ENCODE measurements at regions not wholly inside any gene's neighbourhood (a gene's known extent, or its start where the extent isn't known, plus 50 kb on each side); places are given as distances from the start of the nearest gene placed in this dataset.

GRCh38 chr2:46814160-46814961 lies 101.2 kb downstream of the MCFD2 start:
- Histone ChIP-seq H3K27me3 (ENCODE audit: control insufficient read depth, insufficient read depth, low read length) (no peaks in the 10 kb centered on the region), H3K27ac (peak overlapping the region; percentile 74), H3K4me2 (ENCODE audit: low read length) (no peak overlapping the region), H3K9me3 (ENCODE audit: control insufficient read depth, low read length) (no peaks in the 10 kb centered on the region), H3K79me2 (no peaks in the 10 kb centered on the region), H2AFZ (no peak overlapping the region), H3K4me3 (ENCODE audit: low read depth, low read length) (no peak overlapping the region), H3K4me1 (no peaks in the 10 kb centered on the region), H3K36me3 (ENCODE audit: control insufficient read depth, insufficient read depth, low read length) (no peaks in the 10 kb centered on the region), H3K9ac (no peak overlapping the region)
- TF ChIP-seq CTCF (IDR thresholded peaks at IDR 0.05) = no peak

- no peak overlapping the region for H2AFZ ChIP-seq
- no peak overlapping the region for H3K4me2 ChIP-seq (ENCODE audit: low read length)
- TF ChIP-seq CTCF (IDR thresholded peaks at IDR 0.05) = no peak
- no peaks in the 10 kb centered on the region for H3K36me3 ChIP-seq (ENCODE audit: control insufficient read depth, insufficient read depth, low read length)
- no peak overlapping the region for H3K27ac ChIP-seq
- H3K27me3 ChIP-seq (ENCODE audit: control insufficient read depth, insufficient read depth, low read length) = no peaks in the 10 kb centered on the region
- H3K79me2 ChIP-seq = no peaks in the 10 kb centered on the region
- H3K9ac ChIP-seq = no peak overlapping the region
- no peak overlapping the region for H3K4me3 ChIP-seq (ENCODE audit: low read depth, low read length)
- H3K4me1 ChIP-seq = no peaks in the 10 kb centered on the region
- no peaks in the 10 kb centered on the region for H3K9me3 ChIP-seq (ENCODE audit: control insufficient read depth, low read length)
These were observed 101.9 kb downstream of the MCFD2 start for GRCh38 chr2:46813680-46814079.

- no peaks in the 10 kb centered on the region for H3K9me3 ChIP-seq (ENCODE audit: control insufficient read depth, low read length)
- H3K27ac ChIP-seq = no peak overlapping the region
- H3K36me3 ChIP-seq (ENCODE audit: control insufficient read depth, insufficient read depth, low read length) = no peaks in the 10 kb centered on the region
- H3K9ac ChIP-seq = no peak overlapping the region
- no peaks in the 10 kb centered on the region for H3K27me3 ChIP-seq (ENCODE audit: control insufficient read depth, insufficient read depth, low read length)
- H3K4me2 ChIP-seq (ENCODE audit: low read length) = no peak overlapping the region
- no peak overlapping the region for H3K4me3 ChIP-seq (ENCODE audit: low read depth, low read length)
- TF ChIP-seq CTCF (IDR thresholded peaks at IDR 0.05) = no peak
- no peaks in the 10 kb centered on the region for H3K4me1 ChIP-seq
- no peak overlapping the region for H2AFZ ChIP-seq
- no peaks in the 10 kb centered on the region for H3K79me2 ChIP-seq
These were observed 102.6 kb downstream of the MCFD2 start for GRCh38 chr2:46813020-46813415.
